ENCODE measurements at regions not wholly inside any gene's neighbourhood (a gene's known extent, or its start where the extent isn't known, plus 50 kb on each side); places are given as distances from the start of the nearest gene placed in this dataset.

DNA sequence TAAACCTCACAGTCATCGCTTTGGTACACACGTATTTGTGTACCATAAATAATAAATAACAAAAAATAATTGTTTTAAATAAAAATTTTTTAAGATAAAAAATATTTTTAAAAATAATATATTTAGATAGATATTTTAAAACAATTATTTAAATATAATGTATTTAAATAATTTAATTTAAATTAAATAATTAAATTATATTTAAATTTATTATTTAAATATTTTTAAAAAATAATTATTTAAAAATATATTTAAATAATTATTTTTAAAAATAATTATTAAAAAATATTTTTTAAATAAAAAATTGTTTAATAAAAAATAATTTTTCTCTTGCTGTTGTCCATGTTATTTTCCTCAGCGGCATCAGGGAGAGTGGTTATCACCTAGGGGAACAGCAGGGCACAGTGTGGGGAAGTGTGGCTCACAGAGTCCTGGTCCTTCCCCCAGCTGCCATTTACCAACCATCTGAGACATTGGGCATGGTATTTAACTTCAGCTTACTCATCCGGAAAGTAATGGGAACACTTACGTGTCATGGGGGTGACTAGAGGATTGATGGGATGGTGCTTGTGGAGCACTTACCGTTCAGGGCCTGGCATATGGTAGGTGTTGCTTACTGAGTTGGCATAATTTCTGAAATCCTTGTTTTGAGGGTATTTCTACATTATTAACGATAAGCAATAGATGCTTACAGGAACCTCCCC, 92.9 kb upstream of the TSPAN2 start:
- TF ChIP-seq ZNF274 (IDR thresholded peaks at IDR 0.05; ENCODE audit: low read depth, low read length), result no peak
- TF ChIP-seq YY1 (IDR thresholded peaks at IDR 0.05; ENCODE audit: insufficient read depth, insufficient read length), result no peak
- TF ChIP-seq SUZ12 (IDR thresholded peaks at IDR 0.05; ENCODE audit: extremely low read depth, insufficient read depth, insufficient read length), result no peak
